ENCODE measurements at regions not wholly inside any gene's neighbourhood (a gene's known extent, or its start where the extent isn't known, plus 50 kb on each side); places are given as distances from the start of the nearest gene placed in this dataset.

- TF ChIP-seq CTCF (conservative IDR thresholded peaks at IDR 0.05; ENCODE audit: low read depth, low read length) (no peak), EZH2 (IDR thresholded peaks at IDR 0.05; ENCODE audit: borderline replicate concordance, low read depth, low read length, poor library complexity, severe bottlenecking) (no peak)
These were observed 292.7 kb upstream of the SLC39A10 start for GRCh38 chr2:195364015-195364965.
